ENCODE measurements at regions not wholly inside any gene's neighbourhood (a gene's known extent, or its start where the extent isn't known, plus 50 kb on each side); places are given as distances from the start of the nearest gene placed in this dataset.

DNA sequence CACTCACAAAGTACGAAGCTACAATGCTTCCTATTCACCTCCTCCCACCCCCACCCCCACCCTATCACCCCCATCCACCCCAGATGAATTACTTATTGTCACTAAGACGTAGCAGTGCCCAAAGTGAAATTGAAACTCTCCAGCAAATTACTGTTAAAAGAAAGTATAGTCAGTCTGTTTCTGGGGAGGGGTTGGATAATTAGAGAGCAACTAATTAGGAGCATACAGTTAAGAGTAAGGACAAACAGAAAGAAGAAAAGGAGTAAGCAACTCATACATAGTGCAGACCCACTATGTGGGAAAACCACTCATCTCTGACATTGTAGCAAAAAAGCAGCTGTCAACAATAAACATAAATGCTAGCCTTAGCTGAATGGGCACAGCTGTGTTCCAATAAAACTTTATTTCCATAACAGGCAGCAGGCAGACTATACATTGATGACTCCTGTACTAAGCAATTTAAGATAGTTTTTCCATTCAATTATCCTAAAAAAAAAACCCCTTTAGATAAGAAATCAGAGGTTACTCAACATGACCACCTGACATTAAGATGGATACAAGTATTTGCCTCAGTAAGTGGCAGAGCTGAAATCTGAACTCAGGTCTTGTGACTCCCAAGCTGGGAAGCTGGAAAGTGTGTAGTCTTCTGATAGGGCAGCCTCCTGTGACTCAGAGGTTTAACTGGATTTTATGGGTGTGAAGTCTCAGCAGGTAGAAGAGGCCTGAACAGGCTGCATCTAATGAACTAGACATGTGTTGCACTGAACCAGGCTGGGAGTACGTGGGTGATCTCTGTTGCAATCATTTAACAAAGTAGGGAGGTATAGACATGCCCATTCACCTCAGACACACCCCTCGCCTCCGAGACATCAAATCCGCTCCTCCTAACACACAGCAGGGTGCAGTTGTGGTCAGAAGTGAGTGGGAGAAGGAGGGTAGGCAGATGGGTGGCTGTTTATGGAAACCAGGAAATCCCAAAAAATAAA is 171.8 kb upstream of the KLF7 start:
- TF ChIP-seq, protein P1, sequence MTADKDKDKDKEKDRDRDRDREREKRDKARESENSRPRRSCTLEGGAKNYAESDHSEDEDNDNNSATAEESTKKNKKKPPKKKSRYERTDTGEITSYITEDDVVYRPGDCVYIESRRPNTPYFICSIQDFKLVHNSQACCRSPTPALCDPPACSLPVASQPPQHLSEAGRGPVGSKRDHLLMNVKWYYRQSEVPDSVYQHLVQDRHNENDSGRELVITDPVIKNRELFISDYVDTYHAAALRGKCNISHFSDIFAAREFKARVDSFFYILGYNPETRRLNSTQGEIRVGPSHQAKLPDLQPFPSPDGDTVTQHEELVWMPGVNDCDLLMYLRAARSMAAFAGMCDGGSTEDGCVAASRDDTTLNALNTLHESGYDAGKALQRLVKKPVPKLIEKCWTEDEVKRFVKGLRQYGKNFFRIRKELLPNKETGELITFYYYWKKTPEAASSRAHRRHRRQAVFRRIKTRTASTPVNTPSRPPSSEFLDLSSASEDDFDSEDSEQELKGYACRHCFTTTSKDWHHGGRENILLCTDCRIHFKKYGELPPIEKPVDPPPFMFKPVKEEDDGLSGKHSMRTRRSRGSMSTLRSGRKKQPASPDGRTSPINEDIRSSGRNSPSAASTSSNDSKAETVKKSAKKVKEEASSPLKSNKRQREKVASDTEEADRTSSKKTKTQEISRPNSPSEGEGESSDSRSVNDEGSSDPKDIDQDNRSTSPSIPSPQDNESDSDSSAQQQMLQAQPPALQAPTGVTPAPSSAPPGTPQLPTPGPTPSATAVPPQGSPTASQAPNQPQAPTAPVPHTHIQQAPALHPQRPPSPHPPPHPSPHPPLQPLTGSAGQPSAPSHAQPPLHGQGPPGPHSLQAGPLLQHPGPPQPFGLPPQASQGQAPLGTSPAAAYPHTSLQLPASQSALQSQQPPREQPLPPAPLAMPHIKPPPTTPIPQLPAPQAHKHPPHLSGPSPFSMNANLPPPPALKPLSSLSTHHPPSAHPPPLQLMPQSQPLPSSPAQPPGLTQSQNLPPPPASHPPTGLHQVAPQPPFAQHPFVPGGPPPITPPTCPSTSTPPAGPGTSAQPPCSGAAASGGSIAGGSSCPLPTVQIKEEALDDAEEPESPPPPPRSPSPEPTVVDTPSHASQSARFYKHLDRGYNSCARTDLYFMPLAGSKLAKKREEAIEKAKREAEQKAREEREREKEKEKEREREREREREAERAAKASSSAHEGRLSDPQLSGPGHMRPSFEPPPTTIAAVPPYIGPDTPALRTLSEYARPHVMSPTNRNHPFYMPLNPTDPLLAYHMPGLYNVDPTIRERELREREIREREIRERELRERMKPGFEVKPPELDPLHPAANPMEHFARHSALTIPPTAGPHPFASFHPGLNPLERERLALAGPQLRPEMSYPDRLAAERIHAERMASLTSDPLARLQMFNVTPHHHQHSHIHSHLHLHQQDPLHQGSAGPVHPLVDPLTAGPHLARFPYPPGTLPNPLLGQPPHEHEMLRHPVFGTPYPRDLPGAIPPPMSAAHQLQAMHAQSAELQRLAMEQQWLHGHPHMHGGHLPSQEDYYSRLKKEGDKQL (CRISPR knock-in tag; IDR thresholded peaks at IDR 0.05; ENCODE audit: borderline replicate concordance) = no peak
- no peak for TF ChIP-seq ATF7 (IDR thresholded peaks at IDR 0.05)
- TF ChIP-seq, protein P2, sequence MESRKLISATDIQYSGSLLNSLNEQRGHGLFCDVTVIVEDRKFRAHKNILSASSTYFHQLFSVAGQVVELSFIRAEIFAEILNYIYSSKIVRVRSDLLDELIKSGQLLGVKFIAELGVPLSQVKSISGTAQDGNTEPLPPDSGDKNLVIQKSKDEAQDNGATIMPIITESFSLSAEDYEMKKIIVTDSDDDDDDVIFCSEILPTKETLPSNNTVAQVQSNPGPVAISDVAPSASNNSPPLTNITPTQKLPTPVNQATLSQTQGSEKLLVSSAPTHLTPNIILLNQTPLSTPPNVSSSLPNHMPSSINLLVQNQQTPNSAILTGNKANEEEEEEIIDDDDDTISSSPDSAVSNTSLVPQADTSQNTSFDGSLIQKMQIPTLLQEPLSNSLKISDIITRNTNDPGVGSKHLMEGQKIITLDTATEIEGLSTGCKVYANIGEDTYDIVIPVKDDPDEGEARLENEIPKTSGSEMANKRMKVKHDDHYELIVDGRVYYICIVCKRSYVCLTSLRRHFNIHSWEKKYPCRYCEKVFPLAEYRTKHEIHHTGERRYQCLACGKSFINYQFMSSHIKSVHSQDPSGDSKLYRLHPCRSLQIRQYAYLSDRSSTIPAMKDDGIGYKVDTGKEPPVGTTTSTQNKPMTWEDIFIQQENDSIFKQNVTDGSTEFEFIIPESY (CRISPR knock-in tag; IDR thresholded peaks at IDR 0.05) = no peak
- TF ChIP-seq BRD9 (IDR thresholded peaks at IDR 0.05; ENCODE audit: low read depth, partially characterized antibody) = no peak
- TF ChIP-seq SMARCE1 (IDR thresholded peaks at IDR 0.05) = no peak
- no peak for TF ChIP-seq SRF (CRISPR knock-in tag; IDR thresholded peaks at IDR 0.05)
- TF ChIP-seq, protein P3, sequence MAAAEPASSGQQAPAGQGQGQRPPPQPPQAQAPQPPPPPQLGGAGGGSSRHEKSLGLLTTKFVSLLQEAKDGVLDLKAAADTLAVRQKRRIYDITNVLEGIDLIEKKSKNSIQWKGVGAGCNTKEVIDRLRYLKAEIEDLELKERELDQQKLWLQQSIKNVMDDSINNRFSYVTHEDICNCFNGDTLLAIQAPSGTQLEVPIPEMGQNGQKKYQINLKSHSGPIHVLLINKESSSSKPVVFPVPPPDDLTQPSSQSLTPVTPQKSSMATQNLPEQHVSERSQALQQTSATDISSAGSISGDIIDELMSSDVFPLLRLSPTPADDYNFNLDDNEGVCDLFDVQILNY (CRISPR knock-in tag; IDR thresholded peaks at IDR 0.05) = no peak
- TF ChIP-seq HMG20B (CRISPR knock-in tag; IDR thresholded peaks at IDR 0.05) = no peak
- TF ChIP-seq, protein P4, sequence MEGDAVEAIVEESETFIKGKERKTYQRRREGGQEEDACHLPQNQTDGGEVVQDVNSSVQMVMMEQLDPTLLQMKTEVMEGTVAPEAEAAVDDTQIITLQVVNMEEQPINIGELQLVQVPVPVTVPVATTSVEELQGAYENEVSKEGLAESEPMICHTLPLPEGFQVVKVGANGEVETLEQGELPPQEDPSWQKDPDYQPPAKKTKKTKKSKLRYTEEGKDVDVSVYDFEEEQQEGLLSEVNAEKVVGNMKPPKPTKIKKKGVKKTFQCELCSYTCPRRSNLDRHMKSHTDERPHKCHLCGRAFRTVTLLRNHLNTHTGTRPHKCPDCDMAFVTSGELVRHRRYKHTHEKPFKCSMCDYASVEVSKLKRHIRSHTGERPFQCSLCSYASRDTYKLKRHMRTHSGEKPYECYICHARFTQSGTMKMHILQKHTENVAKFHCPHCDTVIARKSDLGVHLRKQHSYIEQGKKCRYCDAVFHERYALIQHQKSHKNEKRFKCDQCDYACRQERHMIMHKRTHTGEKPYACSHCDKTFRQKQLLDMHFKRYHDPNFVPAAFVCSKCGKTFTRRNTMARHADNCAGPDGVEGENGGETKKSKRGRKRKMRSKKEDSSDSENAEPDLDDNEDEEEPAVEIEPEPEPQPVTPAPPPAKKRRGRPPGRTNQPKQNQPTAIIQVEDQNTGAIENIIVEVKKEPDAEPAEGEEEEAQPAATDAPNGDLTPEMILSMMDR (IDR thresholded peaks at IDR 0.05 in 2 of 3, conservative IDR thresholded peaks at IDR 0.05 in 1 of 3; ENCODE audit: insufficient read depth in 2 of 3, low read depth in 1 of 3, low read length in 3 of 3) = no peak
- TF ChIP-seq DDX20 (tag; IDR thresholded peaks at IDR 0.05; ENCODE audit: low read depth) = no peak
- TF ChIP-seq FOXA3 (CRISPR knock-in tag; conservative IDR thresholded peaks at IDR 0.05 in 1 of 2, IDR thresholded peaks at IDR 0.05 in 1 of 2) = no peak
- TF ChIP-seq, protein P5, sequence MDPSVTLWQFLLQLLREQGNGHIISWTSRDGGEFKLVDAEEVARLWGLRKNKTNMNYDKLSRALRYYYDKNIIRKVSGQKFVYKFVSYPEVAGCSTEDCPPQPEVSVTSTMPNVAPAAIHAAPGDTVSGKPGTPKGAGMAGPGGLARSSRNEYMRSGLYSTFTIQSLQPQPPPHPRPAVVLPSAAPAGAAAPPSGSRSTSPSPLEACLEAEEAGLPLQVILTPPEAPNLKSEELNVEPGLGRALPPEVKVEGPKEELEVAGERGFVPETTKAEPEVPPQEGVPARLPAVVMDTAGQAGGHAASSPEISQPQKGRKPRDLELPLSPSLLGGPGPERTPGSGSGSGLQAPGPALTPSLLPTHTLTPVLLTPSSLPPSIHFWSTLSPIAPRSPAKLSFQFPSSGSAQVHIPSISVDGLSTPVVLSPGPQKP (CRISPR knock-in tag; IDR thresholded peaks at IDR 0.05) = no peak

Data from K562 (cell line).